IPS DF 19.7 (cell line): ENCODE measurements at regions not wholly inside any gene's neighbourhood (a gene's known extent, or its start where the extent isn't known, plus 50 kb on each side); places are given as distances from the start of the nearest gene placed in this dataset.
A peak's percentile ranks its signal among the peaks of the same experiment; 100 is the strongest.

Experiments used
- DNase-seq: peaks from one replicate; pipeline ENCODE4 v3.0.0-alpha.2; 2013; ENCODE audit warnings: low read depth, low spot score

GRCh38 chr4:178028481-178028880 lies 586.2 kb upstream of the AGA start:
- no peak for DNase-seq

- DNase-seq, result no peak
Measured at GRCh38 chr4:178037459-178038214, 595.4 kb upstream of the AGA start.

GRCh38 chr4:178056996-178057395 lies 614.8 kb upstream of the AGA start:
- no peak for DNase-seq

- no peak for DNase-seq
Measured at GRCh38 chr4:178063568-178063967, 621.3 kb upstream of the AGA start.

GRCh38 chr4:178066338-178066941 lies 624.2 kb upstream of the AGA start:
- DNase-seq, result no peak

- DNase-seq, result no peak
Measured at GRCh38 chr4:178068136-178068535, 625.9 kb upstream of the AGA start.

- DNase-seq, result no peak
Measured at GRCh38 chr4:178070163-178070562, 627.9 kb upstream of the AGA start.

GRCh38 chr4:178080312-178080711 lies 638.1 kb upstream of the AGA start:
- DNase-seq, result no peak

- DNase-seq, result no peak
Measured at GRCh38 chr4:178081176-178081575, 638.9 kb upstream of the AGA start.

- DNase-seq, result no peak
Measured at GRCh38 chr4:178081896-178082295, 639.7 kb upstream of the AGA start.

GRCh38 chr4:178082906-178083305 lies 640.7 kb upstream of the AGA start:
- DNase-seq, result no peak

- no peak for DNase-seq
Measured at GRCh38 chr4:178083968-178084367, 641.7 kb upstream of the AGA start.

- DNase-seq, result peak; percentile 35
Measured at GRCh38 chr4:178086320-178086719, 644.1 kb upstream of the AGA start.

GRCh38 chr4:178090640-178091411 lies 648.6 kb upstream of the AGA start:
- DNase-seq, result no peak

- DNase-seq, result no peak
Measured at GRCh38 chr4:178102139-178102538, 659.9 kb upstream of the AGA start.

- no peak for DNase-seq
Measured at GRCh38 chr4:178105242-178105641, 663.0 kb upstream of the AGA start.

- DNase-seq, result no peak
Measured at GRCh38 chr4:178136736-178137345, 694.6 kb upstream of the AGA start.

GRCh38 chr4:178137732-178138471 lies 695.7 kb upstream of the AGA start:
- no peak for DNase-seq

GRCh38 chr4:178138491-178138890 lies 696.3 kb upstream of the AGA start:
- no peak for DNase-seq

- no peak for DNase-seq
Measured at GRCh38 chr4:178140326-178140915, 698.2 kb upstream of the AGA start.

GRCh38 chr4:178142724-178143123 lies 700.5 kb upstream of the AGA start:
- no peak for DNase-seq
